ENCODE measurements at regions not wholly inside any gene's neighbourhood (a gene's known extent, or its start where the extent isn't known, plus 50 kb on each side); places are given as distances from the start of the nearest gene placed in this dataset.

GRCh38 chr17:12421646-12422306 lies 243.9 kb upstream of the MYOCD start:
- H3K9me3 Mint-ChIP-seq: peaks cover 0 to 18% (median 4%) of the 10 kb centered on the region in 3 donors
- H3K4me3 Mint-ChIP-seq: peak overlapping the region in 2 of 4 donors; percentile 48 to 61
- H3K4me1 Mint-ChIP-seq: peaks cover 0 to 4% (median 0%) of the 10 kb centered on the region in 3 donors
- H3K27ac Mint-ChIP-seq: no peak overlapping the region
- no peaks in the 10 kb centered on the region for H3K36me3 Mint-ChIP-seq
- no peaks in the 10 kb centered on the region for H3K27me3 Mint-ChIP-seq

DNA sequence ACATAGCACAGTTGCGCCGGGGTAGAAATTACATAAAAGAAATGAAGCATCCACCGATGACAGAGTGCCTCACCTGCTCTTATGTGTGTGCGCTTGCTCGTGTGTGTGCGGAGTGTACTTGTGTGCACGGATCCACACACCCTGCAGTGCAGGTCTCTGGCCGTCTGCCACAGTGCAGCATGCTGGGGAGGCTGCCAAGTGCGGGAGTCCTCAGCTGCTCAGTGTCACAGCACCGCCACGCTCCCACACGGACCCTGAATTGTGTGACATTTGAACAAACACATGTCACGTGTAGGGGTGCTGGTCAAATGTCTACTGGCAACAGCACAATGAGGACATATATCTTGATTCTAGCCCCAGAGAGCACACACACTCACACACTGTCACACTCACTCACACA lies 243.0 kb upstream of the MYOCD start:
- Mint-ChIP-seq H3K9me3 (peaks cover 0 to 18% (median 4%) of the 10 kb centered on the region in 3 donors), H3K4me3 (no peak overlapping the region), H3K36me3 (no peaks in the 10 kb centered on the region), H3K27ac (no peak overlapping the region), H3K27me3 (no peaks in the 10 kb centered on the region), H3K4me1 (peaks cover 0 to 4% (median 0%) of the 10 kb centered on the region in 3 donors)

DNA sequence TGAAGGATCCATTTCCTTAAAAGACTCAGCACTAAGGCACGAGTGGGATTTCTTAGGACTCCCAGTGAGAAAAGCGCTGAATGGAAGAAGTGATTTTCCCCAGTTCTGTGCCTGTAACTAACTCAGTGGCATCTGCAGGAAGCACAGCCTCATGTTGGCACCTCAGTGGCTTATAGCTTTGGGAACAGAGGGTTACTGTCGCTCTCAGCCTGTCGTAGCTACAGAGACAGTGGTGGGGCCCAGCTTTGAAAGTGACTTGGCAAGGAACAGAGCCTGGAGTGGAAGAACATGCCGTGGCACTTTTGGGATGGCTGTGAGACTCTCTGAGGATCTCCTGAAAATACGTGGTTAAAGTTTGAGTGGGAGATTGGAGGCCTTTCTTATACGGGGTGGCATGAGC lies 242.4 kb upstream of the MYOCD start:
- H3K27ac Mint-ChIP-seq: no peak overlapping the region
- peaks cover 0 to 18% (median 4%) of the 10 kb centered on the region in 3 donors for H3K9me3 Mint-ChIP-seq
- no peaks in the 10 kb centered on the region for H3K27me3 Mint-ChIP-seq
- H3K4me1 Mint-ChIP-seq: peaks cover 0 to 4% (median 0%) of the 10 kb centered on the region in 3 donors
- H3K4me3 Mint-ChIP-seq: no peak overlapping the region
- no peaks in the 10 kb centered on the region for H3K36me3 Mint-ChIP-seq

DNA sequence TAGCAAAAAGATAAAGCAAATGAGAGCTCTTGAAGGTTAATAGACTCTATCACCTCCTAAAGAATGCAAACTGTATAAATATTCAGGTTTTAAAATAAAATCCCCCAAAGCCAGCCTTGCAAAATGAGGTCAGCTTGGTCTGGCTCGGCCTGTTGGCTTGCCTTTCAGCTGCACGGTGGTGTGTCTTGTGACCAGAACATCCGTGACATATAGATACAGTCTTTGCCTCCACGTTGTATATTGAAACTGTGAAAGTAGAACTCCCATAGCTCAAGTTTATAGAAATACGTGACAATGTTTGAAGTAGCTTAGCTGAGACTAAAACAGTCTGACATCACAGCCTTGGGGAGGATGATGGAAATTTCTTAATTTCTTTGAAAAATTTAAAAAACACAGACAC lies 236.6 kb upstream of the MYOCD start:
- no peaks in the 10 kb centered on the region for H3K27me3 Mint-ChIP-seq
- no peak overlapping the region for H3K4me3 Mint-ChIP-seq
- H3K9me3 Mint-ChIP-seq: peaks cover 0 to 6% (median 6%) of the 10 kb centered on the region in 3 donors
- H3K4me1 Mint-ChIP-seq: peaks cover 26 to 35% (median 34%) of the 10 kb centered on the region in 3 donors
- peaks cover 1% of the 10 kb centered on the region for H3K36me3 Mint-ChIP-seq
- peak overlapping the region in 1 of 3 donors; percentile 71 for H3K27ac Mint-ChIP-seq

- Mint-ChIP-seq H3K9me3 (peaks cover 0 to 8% (median 0%) of the 10 kb centered on the region in 3 donors), H3K36me3 (peaks cover 1% of the 10 kb centered on the region), H3K4me3 (peak overlapping the region in 1 of 4 donors; percentile 6), H3K27me3 (no peaks in the 10 kb centered on the region), H3K27ac (no peak overlapping the region), H3K4me1 (peaks cover 26 to 35% (median 34%) of the 10 kb centered on the region in 3 donors)
Observed at GRCh38 chr17:12431188-12431587, 234.5 kb upstream of the MYOCD start.

DNA sequence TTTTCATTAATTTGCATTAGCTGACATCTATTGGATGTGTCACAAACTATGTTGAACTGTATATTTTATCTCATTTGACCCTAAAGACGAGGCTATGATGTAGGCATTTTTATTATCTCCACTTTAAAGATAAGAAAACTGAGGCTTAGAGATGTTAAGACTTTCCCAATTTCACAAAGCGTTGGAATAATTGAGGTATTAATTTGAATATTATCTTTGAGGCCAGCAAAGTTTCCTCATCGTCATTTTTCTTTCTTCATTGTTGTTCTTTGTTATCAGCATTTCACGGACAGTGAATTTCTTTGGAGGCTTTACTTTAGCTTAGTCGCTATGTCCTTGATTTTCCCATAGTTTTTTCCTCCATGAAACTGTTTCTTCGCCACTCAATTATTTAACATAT lies 227.5 kb upstream of the MYOCD start:
- Mint-ChIP-seq H3K9me3 (peaks cover 4 to 8% (median 8%) of the 10 kb centered on the region in 3 donors), H3K4me3 (no peak overlapping the region)

GRCh38 chr17:12438813-12439586 lies 226.7 kb upstream of the MYOCD start:
- Mint-ChIP-seq H3K36me3 (no peaks in the 10 kb centered on the region), H3K9me3 (peaks cover 4 to 8% (median 8%) of the 10 kb centered on the region in 3 donors), H3K4me3 (no peak overlapping the region), H3K27me3 (no peaks in the 10 kb centered on the region), H3K27ac (no peak overlapping the region), H3K4me1 (peaks cover 0 to 4% (median 0%) of the 10 kb centered on the region in 3 donors)

More for the DNA sequence above, 227.5 kb upstream of the MYOCD start:
- Mint-ChIP-seq H3K27me3 (no peaks in the 10 kb centered on the region), H3K27ac (no peak overlapping the region), H3K4me1 (peaks cover 2 to 4% (median 3%) of the 10 kb centered on the region in 3 donors), H3K36me3 (no peaks in the 10 kb centered on the region)

DNA sequence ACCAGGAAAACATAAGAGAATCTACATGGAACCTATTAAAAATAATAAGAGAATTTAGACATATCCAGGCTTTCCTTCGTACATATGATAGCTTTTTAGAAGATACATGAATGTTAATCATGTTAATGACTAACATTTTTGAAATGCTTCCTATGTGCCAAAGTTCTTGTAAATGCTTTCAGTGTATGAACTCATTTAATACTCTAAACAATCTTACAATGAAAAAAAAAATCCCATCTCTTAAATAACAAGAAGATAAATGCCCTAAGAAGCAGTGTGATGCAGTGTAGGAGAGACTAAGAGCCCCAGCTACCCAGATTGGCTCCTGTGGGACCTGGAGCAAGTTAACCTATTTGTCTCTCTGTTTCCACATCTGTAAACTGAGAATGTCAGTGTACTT lies 220.4 kb upstream of the MYOCD start:
- Mint-ChIP-seq H3K4me3 (no peak overlapping the region), H3K4me1 (no peaks in the 10 kb centered on the region), H3K9me3 (peaks cover 4 to 7% (median 6%) of the 10 kb centered on the region in 3 donors), H3K27ac (no peak overlapping the region), H3K36me3 (no peaks in the 10 kb centered on the region), H3K27me3 (no peaks in the 10 kb centered on the region)

DNA sequence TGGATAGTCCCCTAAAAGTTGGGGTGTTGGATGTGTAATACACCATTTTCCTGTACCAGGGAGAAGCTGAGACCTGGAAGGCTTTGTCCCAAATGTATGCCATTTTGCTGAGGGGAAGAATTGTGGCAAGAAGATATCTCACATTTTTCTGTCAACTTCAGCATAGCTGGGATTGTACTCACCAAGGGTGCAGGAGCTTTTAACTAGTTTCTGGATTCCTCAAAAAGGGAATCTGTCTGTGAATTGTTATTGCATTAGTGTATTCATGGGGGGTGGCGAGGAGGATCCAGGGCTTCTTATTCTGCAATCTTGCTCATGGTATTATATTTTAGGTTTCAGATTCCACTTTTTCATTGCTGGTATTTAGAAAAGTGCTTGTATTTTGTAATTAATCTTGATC lies 208.2 kb upstream of the MYOCD start:
- peaks cover under 1% of the 10 kb centered on the region for H3K27me3 Mint-ChIP-seq

DNA sequence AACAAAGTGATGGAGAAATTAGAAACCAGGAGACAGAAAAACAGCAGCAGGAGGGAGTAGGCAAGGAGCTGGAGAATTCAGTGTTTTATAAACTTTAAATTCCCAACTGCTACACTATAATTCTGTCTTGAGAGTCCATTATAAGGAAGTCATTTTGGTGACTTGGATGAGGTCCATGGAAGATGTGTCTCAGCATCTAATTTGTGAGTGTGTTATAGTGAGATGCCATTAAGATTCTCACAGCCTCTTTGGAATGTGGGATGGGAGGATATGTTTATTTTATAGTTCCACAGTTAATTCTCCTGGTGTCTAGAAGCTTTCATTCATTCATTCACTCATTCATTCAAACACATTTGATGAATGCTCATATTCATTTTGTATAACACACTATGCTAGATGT lies 206.0 kb upstream of the MYOCD start:
- Mint-ChIP-seq H3K4me3 (no peak overlapping the region), H3K4me1 (no peaks in the 10 kb centered on the region), H3K36me3 (peaks cover 6% of the 10 kb centered on the region), H3K9me3 (peaks cover 2 to 10% (median 8%) of the 10 kb centered on the region in 3 donors), H3K27ac (no peak overlapping the region), H3K27me3 (peaks cover 3% of the 10 kb centered on the region)

More for the DNA sequence above, 208.2 kb upstream of the MYOCD start:
- Mint-ChIP-seq H3K9me3 (peaks cover 2 to 10% (median 5%) of the 10 kb centered on the region in 3 donors), H3K4me3 (no peak overlapping the region), H3K4me1 (no peaks in the 10 kb centered on the region), H3K27ac (no peak overlapping the region), H3K36me3 (peaks cover 4% of the 10 kb centered on the region)

GRCh38 chr17:12463102-12463501 lies 202.6 kb upstream of the MYOCD start:
- Mint-ChIP-seq H3K27ac (no peak overlapping the region), H3K4me1 (no peaks in the 10 kb centered on the region), H3K4me3 (no peak overlapping the region), H3K36me3 (peaks cover 2% of the 10 kb centered on the region), H3K9me3 (peaks cover 0 to 3% (median 2%) of the 10 kb centered on the region in 3 donors), H3K27me3 (peaks cover 3% of the 10 kb centered on the region)

GRCh38 chr17:12472252-12473173 lies 193.2 kb upstream of the MYOCD start:
- Mint-ChIP-seq H3K9me3 (peaks cover 0 to 4% (median 0%) of the 10 kb centered on the region in 3 donors), H3K27me3 (no peaks in the 10 kb centered on the region), H3K27ac (no peak overlapping the region), H3K36me3 (no peaks in the 10 kb centered on the region), H3K4me3 (no peak overlapping the region), H3K4me1 (no peaks in the 10 kb centered on the region)

DNA sequence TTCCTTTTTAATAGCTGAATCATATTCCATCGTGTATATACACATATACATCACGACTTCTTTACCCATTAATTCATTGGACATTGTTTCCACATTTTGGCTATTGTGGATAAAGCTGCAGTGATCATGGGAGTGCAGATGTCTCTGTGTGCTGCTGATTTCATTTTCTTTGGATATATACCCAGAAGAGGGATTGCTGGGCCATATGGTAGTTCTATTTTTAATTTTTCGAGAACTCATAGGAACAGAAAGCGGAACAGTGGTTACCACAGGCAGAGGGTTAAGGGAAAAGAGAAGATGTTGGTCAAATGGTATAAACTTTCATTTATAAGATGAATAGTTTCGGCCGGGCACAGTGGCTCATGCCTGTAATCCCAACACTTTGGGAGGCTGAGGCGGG lies 187.4 kb upstream of the MYOCD start:
- H3K9me3 Mint-ChIP-seq: peaks cover 2 to 4% (median 3%) of the 10 kb centered on the region in 3 donors
- no peak overlapping the region for H3K4me3 Mint-ChIP-seq
- no peaks in the 10 kb centered on the region for H3K36me3 Mint-ChIP-seq
- no peak overlapping the region for H3K27ac Mint-ChIP-seq
- H3K4me1 Mint-ChIP-seq: no peaks in the 10 kb centered on the region
- H3K27me3 Mint-ChIP-seq: no peaks in the 10 kb centered on the region

GRCh38 chr17:12485361-12485906 lies 180.3 kb upstream of the MYOCD start:
- Mint-ChIP-seq H3K36me3 (no peaks in the 10 kb centered on the region), H3K27ac (no peak overlapping the region), H3K4me3 (no peak overlapping the region), H3K27me3 (peaks cover 2% of the 10 kb centered on the region), H3K4me1 (no peaks in the 10 kb centered on the region), H3K9me3 (peaks cover 0 to 3% (median 0%) of the 10 kb centered on the region in 3 donors)

Measured in IgD-negative memory B cell (primary cell).